HL-60 (cell line): ENCODE measurements at regions not wholly inside any gene's neighbourhood (a gene's known extent, or its start where the extent isn't known, plus 50 kb on each side); places are given as distances from the start of the nearest gene placed in this dataset.
"Not testable (repeated sequence)": the region's sequence is repeated elsewhere in the genome, so short reads cannot be mapped to it uniquely, and the experiment has no call there.

Experiments used
- SPI1 ChIP-seq: IDR thresholded peaks from 2 replicates; pipeline ENCODE4 v1.6.1; 2012; ENCODE audit warnings: low read depth, mild to moderate bottlenecking, borderline replicate concordance
- TF ChIP-seq, protein P1 (sequence below): IDR thresholded peaks from one replicate; pipeline ENCODE4 v1.5.1; 2011; ENCODE audit warnings: low read length, control low read depth, inconsistent platforms; ENCODE audit not compliant: insufficient read depth

DNA sequence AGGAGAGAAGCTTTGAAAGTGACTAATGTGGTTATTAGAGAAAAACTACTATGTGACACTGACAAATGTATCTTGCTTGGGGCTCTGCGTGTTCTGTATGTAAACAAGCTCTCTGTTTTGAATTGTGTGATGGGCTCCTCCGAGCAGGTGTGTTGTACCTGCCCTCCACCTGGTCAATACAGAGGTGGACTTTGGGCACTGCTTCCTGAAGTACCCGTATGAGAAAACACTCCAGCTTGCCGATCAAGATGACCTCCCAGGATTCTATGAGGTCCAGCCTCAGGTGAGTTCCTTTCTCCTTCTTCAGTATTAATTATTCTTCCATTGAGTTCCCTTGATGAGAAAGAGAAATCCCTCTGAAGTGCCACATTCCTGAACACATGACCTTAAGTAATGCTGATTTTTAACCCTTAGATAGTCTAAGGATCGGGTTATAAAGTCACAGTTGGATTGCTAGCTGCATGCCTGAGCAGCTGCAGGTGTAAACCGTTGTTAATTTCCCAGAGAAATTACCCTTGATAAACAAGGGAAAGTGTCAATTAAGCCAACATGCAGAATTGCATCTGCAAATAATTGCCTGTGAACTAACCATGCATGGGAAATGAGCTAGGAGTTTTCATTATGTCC is 292.0 kb upstream of the NBPF12 start:
- TF ChIP-seq, protein P1, sequence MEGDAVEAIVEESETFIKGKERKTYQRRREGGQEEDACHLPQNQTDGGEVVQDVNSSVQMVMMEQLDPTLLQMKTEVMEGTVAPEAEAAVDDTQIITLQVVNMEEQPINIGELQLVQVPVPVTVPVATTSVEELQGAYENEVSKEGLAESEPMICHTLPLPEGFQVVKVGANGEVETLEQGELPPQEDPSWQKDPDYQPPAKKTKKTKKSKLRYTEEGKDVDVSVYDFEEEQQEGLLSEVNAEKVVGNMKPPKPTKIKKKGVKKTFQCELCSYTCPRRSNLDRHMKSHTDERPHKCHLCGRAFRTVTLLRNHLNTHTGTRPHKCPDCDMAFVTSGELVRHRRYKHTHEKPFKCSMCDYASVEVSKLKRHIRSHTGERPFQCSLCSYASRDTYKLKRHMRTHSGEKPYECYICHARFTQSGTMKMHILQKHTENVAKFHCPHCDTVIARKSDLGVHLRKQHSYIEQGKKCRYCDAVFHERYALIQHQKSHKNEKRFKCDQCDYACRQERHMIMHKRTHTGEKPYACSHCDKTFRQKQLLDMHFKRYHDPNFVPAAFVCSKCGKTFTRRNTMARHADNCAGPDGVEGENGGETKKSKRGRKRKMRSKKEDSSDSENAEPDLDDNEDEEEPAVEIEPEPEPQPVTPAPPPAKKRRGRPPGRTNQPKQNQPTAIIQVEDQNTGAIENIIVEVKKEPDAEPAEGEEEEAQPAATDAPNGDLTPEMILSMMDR, result not testable (repeated sequence)
- not testable (repeated sequence) for TF ChIP-seq SPI1
